D341Med (cell line): ENCODE measurements at regions not wholly inside any gene's neighbourhood (a gene's known extent, or its start where the extent isn't known, plus 50 kb on each side); places are given as distances from the start of the nearest gene placed in this dataset.
"Not testable (repeated sequence)": the region's sequence is repeated elsewhere in the genome, so short reads cannot be mapped to it uniquely, and the experiment has no call there.

ENCODE experiments used
- DNase-seq: peaks from one replicate; pipeline ENCODE4 v3.0.0; 2012; ENCODE audit warnings: low spot score

DNA sequence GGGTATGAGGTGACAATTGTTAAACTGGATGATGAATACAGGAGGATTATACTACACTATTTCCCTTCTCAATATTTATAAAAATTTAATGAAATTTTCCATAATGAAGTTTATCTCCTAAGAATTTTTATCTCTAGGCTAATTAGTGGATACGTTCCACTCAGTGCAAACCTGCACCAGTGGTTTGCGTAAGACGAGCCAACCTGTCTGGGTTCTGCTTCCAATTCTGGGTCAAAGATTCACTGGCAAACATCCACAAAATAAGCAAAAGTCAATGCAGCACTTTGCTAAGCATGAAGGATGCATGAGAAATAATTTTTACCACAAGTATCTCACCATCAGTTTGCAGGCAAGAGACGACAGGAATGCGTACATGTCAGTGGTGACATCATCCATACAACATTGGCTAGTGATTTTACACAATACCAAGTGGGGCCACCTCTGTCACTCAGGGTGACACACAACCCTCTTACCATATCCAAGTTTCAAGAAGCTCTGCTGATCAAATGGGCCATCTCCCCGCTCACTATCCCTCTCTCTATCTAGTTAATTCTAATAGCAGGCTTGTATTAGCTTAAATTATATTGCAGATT is 51.7 kb downstream of the FAM50B start:
- DNase-seq: no peak

DNA sequence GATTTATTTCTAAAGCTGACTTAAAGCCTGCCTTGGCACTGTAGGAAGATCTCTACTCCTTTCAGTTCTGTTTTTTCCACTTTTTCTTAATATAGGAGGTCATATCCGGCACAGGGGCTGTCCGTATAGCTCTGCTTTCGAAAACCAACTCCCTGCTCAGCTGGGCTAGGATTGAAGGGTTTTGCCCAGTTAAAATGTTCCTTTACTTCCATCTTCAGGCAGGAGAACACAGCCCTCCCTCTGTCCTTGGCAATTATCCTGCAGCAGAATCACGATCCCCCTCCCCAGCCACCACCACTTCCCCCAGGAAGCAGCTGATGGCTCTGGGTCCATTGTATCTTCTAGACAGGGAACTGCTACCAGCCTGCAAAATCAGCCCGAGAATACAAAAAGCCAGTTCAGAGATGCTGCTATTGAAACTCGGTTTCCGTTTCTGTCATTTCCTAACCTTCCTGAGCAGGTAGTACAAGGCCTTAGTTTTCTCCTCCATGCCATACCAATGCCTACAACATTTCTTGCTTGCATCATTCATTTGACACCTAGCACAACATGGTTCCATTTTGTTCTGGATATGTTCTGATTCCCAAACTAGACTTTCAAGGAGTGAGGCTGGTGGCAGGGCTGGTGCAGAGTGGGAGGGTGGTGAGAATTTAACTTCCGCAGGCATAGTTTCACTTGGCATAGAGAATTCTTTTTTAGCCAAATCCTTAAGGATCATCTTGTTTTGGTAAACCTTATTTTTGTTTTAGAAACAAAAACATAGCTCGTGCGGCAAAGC is 53.9 kb downstream of the FAM50B start:
- no peak for DNase-seq

DNA sequence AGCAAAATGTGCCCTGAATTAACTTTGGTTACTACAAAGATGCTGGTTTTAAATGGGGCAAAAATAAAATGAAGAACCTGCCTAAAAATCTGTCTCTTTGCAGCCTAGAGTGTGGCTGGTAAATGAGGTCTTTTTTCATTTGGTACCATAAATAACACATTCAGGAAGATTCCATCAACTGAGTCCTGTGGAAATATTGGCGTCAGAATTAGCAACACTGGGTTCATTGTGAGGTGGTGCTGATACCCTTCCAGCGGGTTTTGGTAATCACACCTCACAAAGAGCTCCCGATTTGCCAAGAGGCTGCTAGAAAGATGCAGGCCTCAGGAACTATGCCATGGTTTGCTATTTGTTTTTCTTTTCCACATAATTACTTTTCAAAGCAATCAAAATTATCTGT is 55.3 kb downstream of the FAM50B start:
- DNase-seq: no peak

DNA sequence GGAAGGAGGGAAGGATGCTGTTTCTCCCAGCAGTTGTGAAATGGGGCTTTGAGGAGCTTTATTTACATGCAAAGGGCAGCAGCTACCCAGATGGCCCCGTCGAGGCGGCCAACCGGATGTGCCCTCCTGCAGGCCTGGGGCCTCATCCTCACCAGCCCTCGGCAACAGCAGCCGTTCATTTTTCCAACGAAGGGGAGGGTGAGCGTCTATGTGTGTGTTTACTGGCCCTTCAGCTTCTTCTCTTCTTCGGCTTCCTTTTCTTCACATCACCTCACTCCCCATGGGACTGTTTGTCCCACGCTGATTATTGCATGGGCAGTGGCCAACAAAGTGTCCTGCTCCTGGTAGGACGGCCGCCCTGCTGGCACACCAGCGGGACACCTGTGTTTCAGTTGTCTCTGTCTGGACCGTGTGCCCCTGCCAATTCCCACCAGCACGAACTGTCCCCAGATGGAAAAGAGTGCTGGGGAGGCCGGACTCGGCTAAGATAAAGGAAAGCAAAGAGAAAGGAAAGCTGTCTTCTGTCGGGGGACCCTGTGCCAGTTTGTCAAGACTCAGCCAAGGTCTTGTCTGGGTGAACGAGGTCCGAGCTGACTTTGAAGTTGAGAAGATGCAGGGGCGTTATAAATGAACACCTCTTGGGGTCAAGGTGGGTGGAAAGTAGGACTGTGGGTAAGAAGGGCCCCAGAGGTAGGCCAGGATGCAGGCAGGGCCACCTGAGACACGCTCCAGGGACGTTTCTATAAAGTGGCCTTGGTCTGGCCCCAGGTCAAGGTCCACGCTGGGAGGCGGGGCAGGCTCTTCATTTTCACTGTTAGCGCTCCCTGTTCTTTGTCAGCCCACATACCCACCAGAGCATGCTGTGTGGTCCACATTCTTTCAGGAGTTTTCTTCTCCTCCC is 57.0 kb downstream of the FAM50B start:
- DNase-seq: no peak

DNA sequence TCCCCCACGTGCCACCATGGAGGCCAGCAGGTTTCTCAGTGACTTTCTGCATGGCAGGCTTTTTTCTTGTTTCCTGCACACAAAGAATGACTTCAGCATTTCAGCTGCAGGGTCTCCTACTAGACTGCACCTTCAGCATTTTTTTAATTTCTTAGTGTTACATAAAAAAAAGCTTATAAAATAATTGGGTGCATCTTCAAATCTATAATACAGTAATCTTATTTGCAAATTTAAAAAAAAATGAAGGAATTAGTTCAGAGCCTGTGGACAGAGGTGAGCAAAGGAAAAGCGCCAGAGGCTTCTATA is 57.6 kb downstream of the FAM50B start:
- no peak for DNase-seq

DNA sequence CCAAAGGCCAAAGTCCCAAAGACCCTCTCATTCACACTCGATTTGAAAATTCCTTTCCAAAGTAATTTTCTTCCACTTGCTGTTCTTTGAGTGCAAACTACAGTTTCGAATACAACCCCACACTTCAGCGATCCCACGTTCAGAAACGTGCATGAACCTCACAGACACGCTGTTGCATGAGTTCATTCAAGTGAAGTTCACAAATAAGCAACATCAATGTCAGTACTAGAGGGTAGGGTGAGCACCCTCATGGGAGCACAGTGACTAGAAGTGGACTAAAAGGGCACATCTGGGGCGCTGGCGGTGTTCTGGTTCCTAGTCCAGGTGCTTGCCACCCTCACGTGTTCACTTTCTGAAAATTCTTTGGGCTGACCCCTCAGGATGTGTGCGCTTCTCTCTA is 59.0 kb downstream of the FAM50B start:
- DNase-seq: no peak

DNA sequence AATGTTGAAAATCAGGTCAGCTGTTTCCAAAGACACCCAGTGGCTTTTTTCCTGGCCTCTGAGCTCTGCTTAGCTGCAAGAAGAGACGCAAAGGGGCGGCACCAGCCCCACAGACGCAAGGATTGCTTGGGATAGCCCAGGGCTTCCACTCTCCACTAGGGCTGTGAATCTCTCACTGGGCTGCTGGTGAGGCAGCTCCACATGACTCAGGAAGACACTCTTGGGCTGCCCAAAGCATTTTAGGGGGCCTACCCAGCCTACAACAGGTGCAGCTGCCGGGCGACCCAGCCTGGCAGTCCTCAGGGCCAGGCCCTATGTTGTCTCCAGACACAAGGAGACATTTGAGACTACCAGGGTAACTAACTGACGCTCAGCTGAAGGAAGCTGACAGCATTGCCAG is 59.8 kb downstream of the FAM50B start:
- no peak for DNase-seq

DNA sequence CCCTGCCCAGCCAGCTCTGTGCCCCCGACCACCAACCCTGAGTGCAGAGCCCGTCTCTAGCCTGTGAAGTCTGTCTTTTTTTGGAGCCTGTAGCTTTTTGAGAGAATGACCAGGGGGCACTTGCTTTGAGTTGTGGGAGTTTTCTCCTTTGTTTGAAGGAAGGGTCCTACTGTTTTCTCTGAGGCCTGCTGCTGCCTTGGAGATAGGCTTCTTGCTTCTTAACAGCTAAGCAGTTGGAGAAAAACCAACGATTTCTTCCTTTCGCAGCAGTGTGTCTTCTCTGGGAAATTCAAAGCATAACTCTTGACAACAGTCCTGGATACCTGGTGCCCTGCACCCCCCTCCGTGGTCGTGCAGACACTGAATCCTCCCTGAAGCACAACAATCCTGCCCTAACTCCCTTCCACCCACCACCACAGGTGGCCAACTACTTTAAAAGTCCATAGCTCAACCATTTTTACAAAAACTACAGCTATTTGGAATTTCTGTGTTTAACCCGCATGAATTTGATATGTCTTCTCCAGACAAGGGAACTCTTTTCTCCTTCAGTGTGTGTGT is 61.0 kb downstream of the FAM50B start:
- no peak for DNase-seq

DNA sequence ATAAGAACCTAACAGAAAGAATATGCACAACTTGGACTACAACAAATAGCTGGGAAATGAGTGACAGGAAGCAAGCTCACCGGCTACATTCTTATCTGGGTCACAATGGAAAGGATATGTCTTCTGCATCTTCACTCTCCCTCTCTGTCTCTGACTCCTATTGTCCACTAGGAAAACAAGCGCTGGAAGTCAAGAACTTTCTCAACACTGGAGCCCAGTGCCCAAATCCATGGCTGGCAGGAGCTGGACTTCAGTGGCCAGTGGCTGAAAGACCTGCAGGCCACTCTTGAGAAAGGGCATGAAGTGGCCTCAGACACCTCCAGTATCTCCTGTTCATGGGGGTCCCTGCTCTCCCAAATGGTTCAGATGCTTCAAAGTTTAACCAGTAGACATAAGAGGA is 62.0 kb downstream of the FAM50B start:
- DNase-seq: no peak

DNA sequence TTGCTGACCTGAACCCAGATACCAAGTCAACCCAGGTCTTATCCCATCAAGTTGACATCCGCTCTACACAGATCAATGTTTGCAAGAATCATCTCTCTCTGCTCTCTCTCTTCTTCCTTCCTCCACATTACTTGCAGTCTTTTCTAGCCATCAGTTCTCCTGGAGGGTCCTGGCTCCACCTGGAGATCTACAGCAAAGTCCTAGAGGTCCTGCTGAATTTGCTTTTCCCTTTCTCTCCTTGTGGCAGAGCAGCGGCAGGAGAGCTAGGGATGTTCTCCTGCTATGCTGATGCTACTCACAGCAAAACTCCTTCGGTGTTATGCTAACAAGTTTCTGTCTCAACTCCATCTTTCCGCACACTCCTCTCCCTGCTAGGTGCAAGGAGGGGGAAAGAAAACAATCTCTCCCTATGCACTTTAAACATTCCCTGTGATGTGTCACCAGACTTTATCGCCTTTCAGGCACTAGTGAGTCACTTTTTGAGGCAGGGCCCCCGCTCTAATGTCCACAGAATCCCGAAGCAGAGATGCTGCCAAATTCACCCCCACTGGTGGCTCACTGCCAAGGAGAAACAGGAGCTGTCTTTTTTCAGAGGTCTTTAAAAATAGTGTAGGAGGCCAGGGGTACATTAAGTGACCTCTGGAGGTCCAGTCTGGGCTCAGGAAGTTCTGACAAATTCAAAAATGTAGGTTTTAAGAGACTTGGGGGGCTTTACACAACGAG is 62.6 kb downstream of the FAM50B start:
- no peak for DNase-seq

DNA sequence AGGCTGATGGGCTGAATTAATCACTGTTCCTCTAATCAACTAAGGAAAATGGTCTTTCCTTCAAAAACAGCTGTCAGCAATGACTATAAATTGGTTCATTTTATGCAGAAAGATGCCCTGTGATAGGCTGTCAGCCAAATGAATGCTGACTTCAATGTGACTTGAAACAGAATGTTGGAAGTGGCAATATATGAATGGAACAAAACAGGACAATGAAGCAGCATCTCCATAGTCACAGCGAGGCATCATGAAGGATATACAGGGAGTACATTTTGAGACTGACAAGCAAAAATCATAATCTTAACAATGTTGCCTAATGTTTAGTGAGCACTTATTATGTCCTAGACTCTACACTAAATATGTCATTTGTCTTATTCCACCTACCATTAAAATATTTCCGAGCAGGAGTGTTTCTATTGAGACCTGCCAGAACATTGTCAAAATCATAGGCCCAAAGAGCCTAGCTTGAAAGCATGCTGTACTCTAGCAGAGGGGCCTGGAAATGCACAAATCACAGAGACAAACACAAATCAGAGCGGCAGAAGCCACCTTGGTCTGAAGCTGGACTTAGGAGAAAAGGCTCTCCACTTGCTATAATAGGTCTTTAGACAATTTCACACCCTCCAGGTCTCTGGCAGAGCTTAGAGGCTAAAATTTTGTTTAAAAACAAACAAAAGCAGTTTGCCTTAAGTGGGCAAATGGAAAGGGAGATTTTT is 63.3 kb downstream of the FAM50B start:
- DNase-seq: no peak

DNA sequence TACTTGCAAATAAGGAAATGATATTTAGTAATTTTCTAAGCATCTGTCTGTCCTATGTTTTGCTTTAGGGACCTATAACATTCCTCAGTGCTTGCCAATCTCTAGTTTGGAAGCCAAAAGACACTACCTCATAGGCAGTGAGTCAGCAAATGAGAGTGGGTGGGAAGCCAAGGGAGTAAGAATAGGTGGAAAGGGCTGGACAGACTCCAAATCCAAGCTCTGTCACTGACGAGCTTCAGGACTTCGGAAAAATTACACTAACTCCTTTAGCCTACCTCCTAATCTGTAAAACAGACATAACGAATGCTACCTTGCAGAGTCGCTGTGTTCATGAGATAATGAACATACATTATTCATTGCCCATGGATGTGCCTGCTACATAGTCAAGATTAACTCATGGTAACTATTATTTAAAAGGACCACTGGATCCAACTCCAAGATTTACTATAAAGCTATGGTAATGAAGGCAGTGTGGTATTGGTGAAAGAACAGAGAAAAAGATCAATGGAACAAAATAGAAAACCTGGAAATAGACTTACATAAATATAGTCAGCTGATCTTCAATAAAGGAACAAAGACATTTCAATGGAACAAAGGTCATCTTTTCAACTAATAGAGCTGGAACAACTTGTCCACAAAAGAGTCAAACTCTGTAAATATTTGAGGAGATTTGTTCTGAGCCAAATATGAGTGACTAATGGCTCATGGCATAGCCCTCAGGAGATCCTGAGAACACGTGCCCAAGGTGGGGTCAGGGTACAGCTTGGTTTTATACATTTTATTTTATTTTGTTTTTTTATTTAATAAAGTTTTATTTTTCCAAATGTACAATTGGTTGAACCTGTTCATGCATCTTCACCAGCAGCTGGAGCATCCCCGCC is 64.1 kb downstream of the FAM50B start:
- DNase-seq: no peak

DNA sequence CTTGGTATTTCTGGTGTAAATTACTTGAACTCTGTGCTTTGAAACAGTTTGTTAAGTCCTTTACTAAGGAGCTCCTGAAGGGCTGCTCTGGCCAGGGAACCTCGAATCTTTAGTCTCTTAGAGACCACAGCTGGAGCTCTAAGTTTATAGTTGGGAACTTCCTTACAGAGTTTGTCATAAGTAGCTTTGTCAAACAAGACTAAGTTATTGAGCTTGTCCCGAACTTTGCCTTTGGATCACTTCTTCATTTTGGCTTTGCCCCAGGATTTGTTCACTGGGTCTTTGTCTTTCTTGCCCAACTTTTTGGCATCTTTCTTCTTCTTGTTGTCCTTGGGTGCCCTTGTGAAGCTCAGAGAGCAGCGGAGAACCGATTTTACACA is 64.8 kb downstream of the FAM50B start:
- no peak for DNase-seq

DNA sequence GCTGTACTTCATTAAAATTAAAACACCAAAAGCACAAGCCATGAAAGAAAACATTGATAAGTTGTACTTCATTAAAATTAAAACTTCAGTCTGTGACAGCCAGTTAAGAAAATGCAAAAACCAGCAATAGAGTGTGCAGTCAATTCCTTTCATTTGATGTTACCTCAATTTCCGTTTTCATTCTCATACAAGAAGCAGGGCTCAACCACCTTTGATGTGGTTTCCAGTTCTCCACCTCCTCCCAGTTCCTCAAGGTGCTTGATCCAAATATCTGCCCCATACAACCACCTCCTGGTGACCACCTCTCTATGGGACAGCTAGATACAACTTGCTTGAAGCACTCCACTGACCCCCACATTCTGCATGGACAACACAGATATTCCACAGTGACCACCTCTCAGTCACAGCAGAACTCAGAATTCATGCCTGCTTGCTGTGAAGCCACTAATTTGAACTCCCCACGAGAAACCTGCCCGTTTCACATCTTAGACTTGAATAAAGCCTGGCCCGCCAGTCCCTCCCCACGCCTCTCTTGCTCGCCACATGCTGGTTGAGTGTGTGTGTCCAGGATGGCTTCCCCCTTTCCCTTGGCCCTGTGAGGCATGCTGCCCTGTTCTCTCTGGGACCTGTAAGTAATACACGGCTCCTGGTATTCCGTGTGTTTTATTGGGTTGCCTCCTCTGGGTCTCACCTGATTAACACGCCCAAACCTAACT is 66.1 kb downstream of the FAM50B start:
- no peak for DNase-seq

DNA sequence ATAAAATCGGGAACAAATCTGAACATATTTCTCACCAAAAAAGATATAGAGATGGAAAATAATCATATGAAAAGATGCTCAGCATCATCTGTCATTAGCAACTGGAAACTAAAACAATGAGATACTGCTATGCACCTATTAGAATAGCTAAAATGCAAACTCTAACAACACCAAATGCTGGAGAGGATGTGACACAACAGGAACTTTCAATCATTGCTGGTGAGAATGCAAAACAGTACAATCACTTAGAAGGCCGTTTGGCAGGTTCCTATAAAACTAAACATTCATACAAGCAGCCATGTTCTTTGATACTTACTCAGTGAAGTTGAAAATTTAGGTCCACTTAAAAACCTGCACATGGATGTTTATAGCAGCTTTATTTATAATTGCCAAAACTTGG is 67.0 kb downstream of the FAM50B start:
- DNase-seq: no peak

DNA sequence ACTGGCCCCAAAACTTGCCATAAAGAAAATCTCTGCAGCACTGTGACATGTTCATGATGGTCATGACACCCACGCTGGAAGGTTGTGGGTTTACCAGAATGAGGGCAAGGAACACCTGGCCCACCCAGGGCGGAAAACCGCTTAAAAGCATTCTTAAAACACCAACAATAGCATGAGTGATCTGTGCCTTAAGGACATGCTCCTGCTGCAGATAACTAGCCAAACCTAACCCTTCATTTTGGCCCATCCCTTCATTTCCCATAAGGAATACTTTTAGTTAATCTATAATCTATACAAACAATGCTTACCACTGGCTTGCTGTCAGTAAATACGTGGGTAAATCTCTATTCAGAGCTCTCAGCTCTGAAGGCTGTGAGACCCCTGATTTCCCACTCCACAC is 67.6 kb downstream of the FAM50B start:
- DNase-seq: not testable (repeated sequence)

DNA sequence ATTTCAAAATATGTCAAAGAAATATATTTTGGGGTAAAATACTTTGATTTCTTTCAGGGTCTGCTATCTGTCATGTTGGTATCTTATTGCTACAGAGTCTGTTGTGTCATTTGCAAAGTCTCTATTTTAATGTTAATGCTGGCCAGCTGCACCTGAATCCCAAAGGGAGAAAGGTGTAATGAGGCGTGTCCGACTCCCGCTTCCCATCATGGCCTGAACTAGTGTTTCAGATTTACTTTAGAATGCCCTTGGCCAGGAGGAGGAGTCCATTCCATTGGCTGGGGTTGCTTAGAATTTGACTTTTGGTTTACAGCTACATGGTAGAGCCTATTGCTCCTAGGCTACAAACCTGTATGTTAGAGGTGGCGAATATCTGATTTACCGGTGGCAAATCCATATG is 69.3 kb downstream of the FAM50B start:
- no peak for DNase-seq

DNA sequence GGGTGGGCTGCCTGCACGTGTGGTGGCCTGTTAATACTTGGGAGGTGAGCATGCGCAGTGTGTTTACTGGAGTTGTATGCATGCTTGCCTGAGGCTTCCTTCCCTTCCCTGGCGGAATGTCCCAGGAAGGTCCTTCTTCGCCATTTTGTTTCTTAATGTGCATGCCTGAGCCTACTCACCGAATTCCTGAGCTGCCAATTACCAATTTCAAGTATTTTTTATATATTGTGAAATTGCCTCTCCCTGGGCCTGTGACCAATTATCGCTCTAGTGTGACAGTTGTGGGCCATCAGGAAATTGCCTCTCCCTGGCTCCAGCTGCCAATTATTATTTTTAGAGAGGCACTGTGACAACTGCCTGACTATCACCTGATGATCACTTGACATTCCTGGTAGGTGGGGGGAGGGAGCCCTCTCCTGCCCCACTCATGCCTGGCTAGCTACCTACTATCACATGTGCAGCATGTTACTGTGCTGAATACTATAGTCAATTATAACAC is 70.0 kb downstream of the FAM50B start:
- no peak for DNase-seq

DNA sequence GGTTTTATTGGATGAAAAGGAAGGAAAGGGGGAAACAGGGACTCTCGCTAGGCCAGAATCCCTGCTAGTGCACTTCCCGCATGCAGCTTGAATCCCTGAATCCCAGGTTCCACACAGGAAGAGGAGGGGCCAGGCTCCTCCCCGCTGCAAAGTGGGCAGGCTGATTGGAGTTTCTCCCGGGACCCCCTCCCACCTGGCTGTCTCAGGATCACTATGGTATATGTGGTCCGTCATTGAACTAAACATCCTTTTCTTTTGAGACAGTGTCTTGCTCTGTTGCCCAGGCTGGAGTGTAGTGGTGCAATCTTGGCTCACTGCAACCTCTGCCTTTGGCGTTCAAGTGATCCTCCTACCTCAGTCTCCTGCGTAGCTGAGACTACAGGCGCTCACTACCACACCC is 70.7 kb downstream of the FAM50B start:
- DNase-seq: no peak

DNA sequence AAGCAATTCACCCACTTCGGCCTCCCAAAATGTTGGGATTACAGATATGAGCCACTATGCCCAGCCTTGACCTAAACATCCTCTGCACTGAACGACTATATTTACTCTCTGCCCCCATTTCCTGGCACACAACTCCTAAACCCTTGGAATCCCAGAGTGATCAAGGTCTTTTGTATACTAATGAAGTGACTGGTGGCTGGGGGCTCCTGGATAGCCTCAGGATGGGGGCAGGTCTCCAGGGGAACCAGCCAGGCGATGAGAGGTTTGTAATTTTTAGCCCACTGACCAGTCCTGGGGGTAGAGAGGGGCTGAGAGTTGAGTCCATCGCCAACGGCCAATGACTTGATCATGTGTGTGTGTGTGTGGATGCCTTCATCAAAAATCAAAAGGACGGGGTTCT is 71.1 kb downstream of the FAM50B start:
- no peak for DNase-seq
